HG03108 (cell line): ENCODE measurements at regions not wholly inside any gene's neighbourhood (a gene's known extent, or its start where the extent isn't known, plus 50 kb on each side); places are given as distances from the start of the nearest gene placed in this dataset.
A peak's percentile ranks its signal among the peaks of the same experiment; 100 is the strongest.
"Not testable (repeated sequence)": the region's sequence is repeated elsewhere in the genome, so short reads cannot be mapped to it uniquely, and the experiment has no call there.

Experiments used
- ATAC-seq: cut with Tn5 transposase; IDR thresholded peaks from one replicate; pipeline ENCODE4 v1.9.1; 2021; ENCODE audit warnings: moderate library complexity; ENCODE audit not compliant: unreplicated experiment

GRCh38 chr2:65625982-65626381 lies 193.6 kb upstream of the SPRED2 start:
- no peak for ATAC-seq

GRCh38 chr2:65622951-65623535 lies 190.6 kb upstream of the SPRED2 start:
- ATAC-seq = no peak

GRCh38 chr2:65622499-65622898 lies 190.1 kb upstream of the SPRED2 start:
- no peak for ATAC-seq

- ATAC-seq = no peak
Measured at GRCh38 chr2:65620524-65620923, 188.1 kb upstream of the SPRED2 start.

- no peak for ATAC-seq
Measured at GRCh38 chr2:65620026-65620425, 187.6 kb upstream of the SPRED2 start.

- ATAC-seq = no peak
Measured at GRCh38 chr2:65615602-65616001, 183.2 kb upstream of the SPRED2 start.

GRCh38 chr2:65613968-65614555 lies 181.7 kb upstream of the SPRED2 start:
- no peak for ATAC-seq

- no peak for ATAC-seq
Measured at GRCh38 chr2:65611488-65611887, 179.1 kb upstream of the SPRED2 start.

GRCh38 chr2:65608916-65609315 lies 176.5 kb upstream of the SPRED2 start:
- ATAC-seq = no peak

GRCh38 chr2:65608466-65608865 lies 176.1 kb upstream of the SPRED2 start:
- no peak for ATAC-seq

- ATAC-seq = no peak
Measured at GRCh38 chr2:65607662-65608305, 175.4 kb upstream of the SPRED2 start.

- no peak for ATAC-seq
Measured at GRCh38 chr2:65605743-65606058, 173.3 kb upstream of the SPRED2 start.

GRCh38 chr2:65605058-65605742 lies 172.8 kb upstream of the SPRED2 start:
- ATAC-seq = peak; percentile 37

- ATAC-seq = no peak
Measured at GRCh38 chr2:65604246-65604645, 171.8 kb upstream of the SPRED2 start.

GRCh38 chr2:65602603-65603235 lies 170.3 kb upstream of the SPRED2 start:
- ATAC-seq = no peak

- ATAC-seq = not testable (repeated sequence)
Measured at GRCh38 chr2:65600871-65601270, 168.5 kb upstream of the SPRED2 start.

GRCh38 chr2:65600351-65600750 lies 168.0 kb upstream of the SPRED2 start:
- not testable (repeated sequence) for ATAC-seq

GRCh38 chr2:65599693-65600092 lies 167.3 kb upstream of the SPRED2 start:
- ATAC-seq = no peak

- no peak for ATAC-seq
Measured at GRCh38 chr2:65598996-65599395, 166.6 kb upstream of the SPRED2 start.

GRCh38 chr2:65598264-65598663 lies 165.9 kb upstream of the SPRED2 start:
- ATAC-seq = no peak

GRCh38 chr2:65595630-65596029 lies 163.2 kb upstream of the SPRED2 start:
- ATAC-seq = no peak

- no peak for ATAC-seq
Measured at GRCh38 chr2:65594150-65594549, 161.8 kb upstream of the SPRED2 start.
